ENCODE measurements at regions not wholly inside any gene's neighbourhood (a gene's known extent, or its start where the extent isn't known, plus 50 kb on each side); places are given as distances from the start of the nearest gene placed in this dataset.
A peak's percentile ranks its signal among the peaks of the same experiment; 100 is the strongest.

- H2AFZ ChIP-seq (ENCODE audit: low read depth, low read length), result no peak overlapping the region; the same call in 1 of the 2 replicates
Measured at GRCh38 chr1:104768466-104768865, 1018.8 kb downstream of the AMY1C start.

DNA sequence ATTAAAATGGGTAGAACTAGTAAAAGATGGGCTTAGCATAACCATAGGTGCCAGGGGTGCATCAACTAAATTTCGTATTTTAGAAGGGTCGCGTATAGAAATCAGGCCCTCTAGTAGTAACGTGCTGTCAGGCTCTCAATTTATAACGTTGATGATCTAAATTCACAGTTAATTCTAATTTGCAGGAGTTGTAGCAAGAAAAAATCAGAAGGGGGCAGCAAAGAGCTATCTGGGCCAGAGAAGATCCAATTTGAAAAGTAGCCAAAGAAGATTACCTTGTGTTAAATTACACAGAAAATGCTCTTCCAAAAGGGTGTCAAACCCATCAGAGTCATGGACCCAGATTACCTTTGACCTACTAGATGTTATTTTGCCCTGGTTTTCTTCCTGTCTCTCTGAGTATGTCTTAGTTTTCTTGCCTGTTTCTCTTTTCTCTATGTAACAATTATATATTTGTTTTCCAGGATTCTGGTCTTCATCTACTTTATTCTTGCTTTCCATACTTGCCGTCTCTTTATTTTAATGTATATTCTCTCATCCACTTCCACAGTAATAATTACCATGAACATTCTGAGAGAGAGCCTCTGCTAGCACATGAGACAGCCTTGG lies 1030.9 kb downstream of the AMY1C start:
- Histone ChIP-seq H3K9me3 (ENCODE audit: insufficient read depth, low read length) (no peaks in the 10 kb centered on the region), H2AFZ (ENCODE audit: low read depth, low read length) (peak overlapping the region; percentile 91), H3K4me3 (ENCODE audit: low read length) (no peak overlapping the region), H4K20me1 (ENCODE audit: insufficient read depth, low read length) (no peaks in the 10 kb centered on the region), H3K9ac (ENCODE audit: low read length) (peak overlapping the region; percentile 41; the same call in 1 of the 2 replicates), H3K4me2 (ENCODE audit: low read length) (peak overlapping the region; percentile 51), H3K27ac (ENCODE audit: low read length) (no peak overlapping the region), H3K27me3 (ENCODE audit: low read depth, low read length) (no peaks in the 10 kb centered on the region), H3K4me1 (ENCODE audit: low read length) (peaks cover 11% of the 10 kb centered on the region), H3K36me3 (replicated peaks; ENCODE audit: low read depth, low read length) (no peaks in the 10 kb centered on the region), H3K79me2 (ENCODE audit: low read length) (no peaks in the 10 kb centered on the region)
- no peak for TF ChIP-seq EZH2phosphoT487 (IDR thresholded peaks at IDR 0.05; ENCODE audit: low read depth)
- TF ChIP-seq CTCF (IDR thresholded peaks at IDR 0.05; ENCODE audit: low read depth, low read length), result peak; percentile 70

More at GRCh38 chr1:104768466-104768865, 1018.8 kb downstream of the AMY1C start:
- Histone ChIP-seq H3K36me3 (replicated peaks; ENCODE audit: low read depth, low read length) (no peaks in the 10 kb centered on the region), H3K4me3 (ENCODE audit: low read length) (peak overlapping the region; percentile 38), H3K4me1 (ENCODE audit: low read length) (peaks cover 53% of the 10 kb centered on the region), H3K27me3 (ENCODE audit: low read depth, low read length) (no peaks in the 10 kb centered on the region), H3K9me3 (ENCODE audit: insufficient read depth, low read length) (no peaks in the 10 kb centered on the region), H3K79me2 (ENCODE audit: low read length) (no peaks in the 10 kb centered on the region), H3K9ac (ENCODE audit: low read length) (peak overlapping the region; percentile 54), H4K20me1 (ENCODE audit: insufficient read depth, low read length) (no peaks in the 10 kb centered on the region), H3K4me2 (ENCODE audit: low read length) (peak overlapping the region; percentile 64), H3K27ac (ENCODE audit: low read length) (peak overlapping the region; percentile 97)
- TF ChIP-seq CTCF (IDR thresholded peaks at IDR 0.05; ENCODE audit: low read depth, low read length) (no peak), EZH2phosphoT487 (IDR thresholded peaks at IDR 0.05; ENCODE audit: low read depth) (no peak)

DNA sequence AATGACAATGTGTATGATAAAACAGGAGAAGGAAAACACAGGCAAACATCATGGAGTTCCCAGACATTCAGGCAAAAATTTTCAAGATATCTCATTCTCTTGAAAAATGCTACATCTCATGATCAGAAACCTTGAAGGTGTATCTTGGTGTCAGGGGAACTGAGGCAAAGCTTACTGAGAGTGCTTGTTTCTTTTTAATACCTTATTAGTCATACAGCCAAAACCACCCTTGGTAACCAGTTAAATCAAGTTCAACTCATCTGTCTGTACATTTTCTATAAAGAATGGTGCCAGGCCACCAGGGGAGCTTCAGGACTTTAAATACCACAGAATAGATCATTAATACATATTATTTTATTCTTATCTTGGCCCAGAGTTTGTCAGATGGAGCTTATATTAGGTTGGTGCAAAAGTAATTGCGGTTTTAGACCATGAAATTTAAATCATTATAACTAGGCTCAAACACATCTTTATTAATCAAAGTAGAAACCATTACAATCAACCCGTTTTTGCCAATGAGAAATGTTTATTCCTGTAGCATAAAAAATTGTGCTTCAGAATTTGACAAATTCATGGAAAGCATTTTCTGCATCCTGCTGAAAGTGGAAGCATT lies 1036.0 kb downstream of the AMY1C start:
- Histone ChIP-seq H3K9ac (ENCODE audit: low read length) (no peak overlapping the region), H3K4me2 (ENCODE audit: low read length) (no peak overlapping the region), H3K36me3 (replicated peaks; ENCODE audit: low read depth, low read length) (no peaks in the 10 kb centered on the region), H3K27ac (ENCODE audit: low read length) (no peak overlapping the region), H2AFZ (ENCODE audit: low read depth, low read length) (no peak overlapping the region), H3K4me1 (ENCODE audit: low read length) (peaks cover 4% of the 10 kb centered on the region; the same call in 1 of the 2 replicates), H3K27me3 (ENCODE audit: low read depth, low read length) (no peaks in the 10 kb centered on the region), H3K79me2 (ENCODE audit: low read length) (no peaks in the 10 kb centered on the region), H3K4me3 (ENCODE audit: low read length) (no peak overlapping the region), H4K20me1 (ENCODE audit: insufficient read depth, low read length) (no peaks in the 10 kb centered on the region), H3K9me3 (ENCODE audit: insufficient read depth, low read length) (no peaks in the 10 kb centered on the region)
- TF ChIP-seq EZH2phosphoT487 (IDR thresholded peaks at IDR 0.05; ENCODE audit: low read depth) (no peak), CTCF (IDR thresholded peaks at IDR 0.05; ENCODE audit: low read depth, low read length) (no peak)

- Histone ChIP-seq H3K36me3 (replicated peaks; ENCODE audit: low read depth, low read length) (no peaks in the 10 kb centered on the region), H2AFZ (ENCODE audit: low read depth, low read length) (no peak overlapping the region), H3K4me2 (ENCODE audit: low read length) (no peak overlapping the region), H3K79me2 (ENCODE audit: low read length) (no peaks in the 10 kb centered on the region), H3K27me3 (ENCODE audit: low read depth, low read length) (no peaks in the 10 kb centered on the region), H3K4me3 (ENCODE audit: low read length) (no peak overlapping the region), H4K20me1 (ENCODE audit: insufficient read depth, low read length) (no peaks in the 10 kb centered on the region), H3K27ac (ENCODE audit: low read length) (no peak overlapping the region), H3K9ac (ENCODE audit: low read length) (no peak overlapping the region), H3K9me3 (ENCODE audit: insufficient read depth, low read length) (no peaks in the 10 kb centered on the region), H3K4me1 (ENCODE audit: low read length) (no peaks in the 10 kb centered on the region)
- TF ChIP-seq EZH2phosphoT487 (IDR thresholded peaks at IDR 0.05; ENCODE audit: low read depth), result no peak
- TF ChIP-seq CTCF (IDR thresholded peaks at IDR 0.05; ENCODE audit: low read depth, low read length), result no peak
Measured at GRCh38 chr1:104787866-104788510, 1038.3 kb downstream of the AMY1C start.

Data from OCI-LY3 (cell line).